Neural progenitor cell (in vitro differentiated cells): ENCODE measurements at regions not wholly inside any gene's neighbourhood (a gene's known extent, or its start where the extent isn't known, plus 50 kb on each side); places are given as distances from the start of the nearest gene placed in this dataset.

Source experiments
- CTCF ChIP-seq: fragments of 200-600 bp; sonication (generic); IDR thresholded peaks from 2 replicates; pipeline ENCODE4 v1.5.1; 2017; ENCODE audit warnings: antibody characterized with exemption, mild to moderate bottlenecking
- EZH2 ChIP-seq: fragments of 200-600 bp; sonication (generic); IDR thresholded peaks from 2 replicates; pipeline ENCODE4 v1.6.1; 2017; ENCODE audit warnings: antibody characterized with exemption, mild to moderate bottlenecking, moderate library complexity
- EZH2phosphoT487 ChIP-seq: fragments of 200-600 bp; sonication (generic); IDR thresholded peaks from 2 replicates; pipeline ENCODE4 v1.6.1; 2017; ENCODE audit warnings: antibody characterized with exemption

- TF ChIP-seq CTCF: no peak
- TF ChIP-seq EZH2: no peak
- TF ChIP-seq EZH2phosphoT487: no peak
Observed at GRCh38 chr1:14100919-14101318, 400.9 kb downstream of the PRDM2 start.
